ENCODE measurements at regions not wholly inside any gene's neighbourhood (a gene's known extent, or its start where the extent isn't known, plus 50 kb on each side); places are given as distances from the start of the nearest gene placed in this dataset.

- intact Hi-C loops (cut with micrococcal nuclease) = no loop called here
- CTCF ChIA-PET = interaction anchor here (1.4 kb wide), 2 partner anchors 23 to 115 kb away, joined by 3 to 4 read pairs; no protein-coding TSS in a partner anchor
- no peak for ATAC-seq
These were observed 208.2 kb downstream of the CLIC5 start for GRCh38 chr6:45807311-45808041.

GRCh38 chr6:45806172-45806571 lies 209.5 kb downstream of the CLIC5 start:
- intact Hi-C loops (cut with micrococcal nuclease) = no loop called here
- no peak for TF ChIP-seq CTCF (IDR thresholded peaks at IDR 0.05)
- Mint-ChIP-seq H3K4me1 (ENCODE audit: low read depth) (peaks cover 14% of the 10 kb centered on the region), H3K27ac (no peak overlapping the region), H3K27me3 (peaks cover 3% of the 10 kb centered on the region), H3K36me3 (ENCODE audit: low read depth) (no peaks in the 10 kb centered on the region), H3K9me3 (no peaks in the 10 kb centered on the region), H3K4me3 (no peak overlapping the region)
- ChIA-PET POLR2A (interaction anchor here (0.8 kb wide), 1 partner anchor 22 kb away, joined by 3 read pairs; no protein-coding TSS in a partner anchor), CTCF (no interaction called here)
- ATAC-seq = no peak
- DNase-seq = no peak

More at GRCh38 chr6:45807311-45808041, 208.2 kb downstream of the CLIC5 start:
- no peak for DNase-seq
- TF ChIP-seq CTCF (IDR thresholded peaks at IDR 0.05) = no peak
- Mint-ChIP-seq H3K36me3 (ENCODE audit: low read depth) (no peaks in the 10 kb centered on the region), H3K27me3 (peaks cover 4% of the 10 kb centered on the region), H3K4me1 (ENCODE audit: low read depth) (peaks cover 1% of the 10 kb centered on the region), H3K4me3 (no peak overlapping the region), H3K9me3 (no peaks in the 10 kb centered on the region), H3K27ac (no peak overlapping the region)
- POLR2A ChIA-PET = interaction anchor here (0.8 kb wide), 1 partner anchor 20 kb away, joined by 4 read pairs; no protein-coding TSS in a partner anchor

- ChIA-PET CTCF (no interaction called here), POLR2A (interaction anchor here (0.6 kb wide), 1 partner anchor 1127 kb away, joined by 3 read pairs; no protein-coding TSS in a partner anchor)
- no peaks in the 10 kb centered on the region for H3K36me3 Mint-ChIP-seq (ENCODE audit: low read depth)
- H3K4me3 Mint-ChIP-seq = no peak overlapping the region
- no peak for ATAC-seq
- DNase-seq = no peak
- H3K27me3 Mint-ChIP-seq = no peaks in the 10 kb centered on the region
- no peaks in the 10 kb centered on the region for H3K9me3 Mint-ChIP-seq
- no peak for TF ChIP-seq CTCF (IDR thresholded peaks at IDR 0.05)
- H3K27ac Mint-ChIP-seq = no peak overlapping the region
- intact Hi-C loops (cut with micrococcal nuclease) = loop anchor here (2.0 to 5.0 kb wide), 2 partner anchors 61 to 118 kb away; no protein-coding TSS in a partner anchor
- peaks cover 20% of the 10 kb centered on the region for H3K4me1 Mint-ChIP-seq (ENCODE audit: low read depth)
These were observed 212.6 kb downstream of the CLIC5 start for GRCh38 chr6:45803071-45803470.

GRCh38 chr6:45801471-45802289 lies 214.0 kb downstream of the CLIC5 start:
- Mint-ChIP-seq H3K4me1 (ENCODE audit: low read depth) (peaks cover 20% of the 10 kb centered on the region), H3K27ac (peak overlapping the region; percentile 66), H3K9me3 (no peaks in the 10 kb centered on the region), H3K27me3 (peaks cover 7% of the 10 kb centered on the region), H3K36me3 (ENCODE audit: low read depth) (no peaks in the 10 kb centered on the region), H3K4me3 (no peak overlapping the region)
- ChIA-PET POLR2A (interaction anchor here (0.7 to 2.5 kb wide), 2 partner anchors 21 to 30 kb away, joined by 3 to 5 read pairs; no protein-coding TSS in a partner anchor), CTCF (interaction anchor here (0.7 to 1.4 kb wide), 4 partner anchors 60 to 121 kb away, joined by 3 to 4 read pairs (median 3); no protein-coding TSS in a partner anchor)
- intact Hi-C loops (cut with micrococcal nuclease) = loop anchor here (2.0 to 5.0 kb wide), 2 partner anchors 59 to 119 kb away; no protein-coding TSS in a partner anchor
- peak; percentile 85 for DNase-seq
- peak; percentile 88 for ATAC-seq
- no peak for TF ChIP-seq CTCF (IDR thresholded peaks at IDR 0.05)
